GM12878 (cell line): ENCODE measurements at regions not wholly inside any gene's neighbourhood (a gene's known extent, or its start where the extent isn't known, plus 50 kb on each side); places are given as distances from the start of the nearest gene placed in this dataset.

Experiments used
- ATAC-seq: fragments of 200-7000 bp; cut with Tn5 transposase; 3 replicates; pipeline ENCODE4 v1.9.1; 2020; ENCODE audit warnings: mild to moderate bottlenecking, moderate library complexity
- BruUV-seq: library from RNA; stranded (reverse); fragments of 400-500 nt; replicated peaks from 2 replicates; lab custom pipeline; 2021; lab: Mats Ljungman, UMichigan
- CTCF ChIA-PET: fragments of 300-600 bp; sonication (Branson Sonifier 250); formaldehyde crosslinking; extraction: SDS; loops from one replicate; lab custom pipeline; 2021; ENCODE audit warnings: inconsistent platforms; lab: Yijun Ruan, JAX
- POLR2A ChIA-PET: fragments of 350-600 bp; formaldehyde crosslinking; extraction: SDS; loops from one replicate; lab custom pipeline; 2021; ENCODE audit warnings: inconsistent platforms; lab: Charles Lee
- RAD21 ChIA-PET: fragments of 300-600 bp; sonication (Branson Sonifier 250); formaldehyde crosslinking; loops from one replicate; lab custom pipeline; 2023; ENCODE audit warnings: antibody characterized with exemption; ENCODE audit not compliant: unreplicated experiment; lab: Charles Lee
- SMC1A ChIA-PET: fragments of 300-600 bp; sonication (Branson Sonifier 250); formaldehyde crosslinking; loops from one replicate; lab custom pipeline; 2023; ENCODE audit not compliant: unreplicated experiment, uncharacterized antibody; lab: Charles Lee
- DNase-seq: peaks from one replicate; pipeline ENCODE4 v3.0.0-alpha.2; 2011; ENCODE audit warnings: low read depth, low spot score
- FAIRE-seq: peaks from 3 replicates; lab custom pipeline; 2011; peaks lifted over from hg19 to GRCh38; lab: Jason Lieb, UNC
- H2AFZ ChIP-seq: 2 replicates; pipeline ENCODE4 v1.6.0; 2011; ENCODE audit warnings: low read depth, low read length, control low read depth; ENCODE audit not compliant: control insufficient read depth
- H3K27ac ChIP-seq: 2 replicates; pipeline ENCODE4 v1.5.1; 2011; ENCODE audit warnings: control low read depth; ENCODE audit not compliant: control insufficient read depth, insufficient read depth
- H3K27me3 ChIP-seq, 2 experiments: replicated peaks in 1 of 2; 2 replicates each; pipeline versions ENCODE4 v1.6.0 to v1.6.1; 2011; ENCODE audit warnings: low read length in 1 of 2; ENCODE audit not compliant: control insufficient read depth in 2 of 2, insufficient read depth in 2 of 2
- H3K36me3 ChIP-seq, 2 experiments: 2 replicates each; pipeline ENCODE4 v1.5.1; 2011; ENCODE audit warnings: low read length in 1 of 2; ENCODE audit not compliant: control insufficient read depth in 2 of 2, insufficient read depth in 2 of 2
- H3K4me1 ChIP-seq: 2 replicates; pipeline ENCODE4 v1.6.1; 2011; ENCODE audit warnings: mild to moderate bottlenecking, low read length, moderate library complexity, mixed read lengths; ENCODE audit not compliant: control insufficient read depth, insufficient read depth
- H3K4me2 ChIP-seq: 2 replicates; pipeline ENCODE4 v1.6.0; 2011; ENCODE audit warnings: control low read depth; ENCODE audit not compliant: control insufficient read depth, insufficient read depth
- H3K4me3 ChIP-seq: fragments of 200-600 bp; sonication (generic); 2 replicates; pipeline ENCODE4 v1.5.1; 2016
- H3K79me2 ChIP-seq: 2 replicates; pipeline ENCODE4 v1.6.0; 2011; ENCODE audit warnings: low read length; ENCODE audit not compliant: control insufficient read depth, insufficient read depth
- H3K9ac ChIP-seq: 2 replicates; pipeline ENCODE4 v1.8.0; 2011; ENCODE audit warnings: low read length, control low read depth, mixed read lengths; ENCODE audit not compliant: control insufficient read depth, insufficient read depth
- H3K9me3 ChIP-seq: replicated peaks from 3 replicates; pipeline ENCODE4 v1.5.1; 2011; ENCODE audit warnings: mild to moderate bottlenecking, low read length; ENCODE audit not compliant: control insufficient read depth, insufficient read depth
- H4K20me1 ChIP-seq: 2 replicates; pipeline ENCODE4 v1.6.0; 2011; ENCODE audit not compliant: control insufficient read depth, insufficient read depth
- ASH2L ChIP-seq: fragments of 300-600, 200-600 bp; sonication (generic); IDR thresholded peaks from 2 replicates; pipeline ENCODE4 v1.6.1; 2017; ENCODE audit warnings: low read depth, mild to moderate bottlenecking, borderline replicate concordance
- EED ChIP-seq: sonication (generic); IDR thresholded peaks from 2 replicates; pipeline ENCODE4 v1.6.1; 2016; ENCODE audit warnings: antibody characterized with exemption, low read depth
- IKZF1 ChIP-seq: fragments of 450-650 bp; conservative IDR thresholded peaks from 2 replicates; pipeline ENCODE4 v1.6.1; 2017; ENCODE audit warnings: antibody characterized with exemption, mild to moderate bottlenecking
- IKZF2 ChIP-seq, 2 experiments: fragments of 450-650 bp; IDR thresholded peaks; 2 replicates each; pipeline ENCODE4 v1.6.1; 2017; ENCODE audit warnings: mild to moderate bottlenecking in 2 of 2, moderate library complexity in 2 of 2
- KAT2A ChIP-seq: conservative IDR thresholded peaks from 2 replicates; pipeline ENCODE4 v1.6.1; 2011; ENCODE audit warnings: low read depth, low read length; ENCODE audit not compliant: control insufficient read depth
- MEF2B ChIP-seq: fragments of 450-650 bp; IDR thresholded peaks from 2 replicates; pipeline ENCODE4 v1.6.1; 2018; ENCODE audit warnings: mild to moderate bottlenecking, moderate library complexity; ENCODE audit not compliant: partially characterized antibody, poor library complexity, severe bottlenecking
- MTA2 ChIP-seq: fragments of 450-650 bp; IDR thresholded peaks from 2 replicates; pipeline ENCODE4 v1.6.1; 2016; ENCODE audit warnings: low read depth, mild to moderate bottlenecking, moderate library complexity
- RAD51 ChIP-seq: fragments of 450-650 bp; IDR thresholded peaks from 2 replicates; pipeline ENCODE4 v1.6.1; 2016; ENCODE audit warnings: moderate library complexity, mild to moderate bottlenecking, inconsistent platforms
- TARDBP ChIP-seq: IDR thresholded peaks from 2 replicates; pipeline ENCODE4 v1.6.1; 2016; ENCODE audit warnings: borderline replicate concordance
- TCF12 ChIP-seq: IDR thresholded peaks from 2 replicates; pipeline ENCODE4 v1.6.1; 2011; ENCODE audit warnings: low read depth, mild to moderate bottlenecking, low read length
- WRNIP1 ChIP-seq: IDR thresholded peaks from 2 replicates; pipeline ENCODE4 v1.6.1; 2011; ENCODE audit warnings: low read depth, low read length, improper control_type of control experiment, borderline replicate concordance
- WGBS: methylation state at CpG from one replicate; pipeline ENCODE4 v1.1.6; 2016; ENCODE audit warnings: low lambda C conversion rate; ENCODE audit not compliant: insufficient replicate concordance, insufficient coverage; ENCODE audit errors: missing lambda C conversion rate; 5-methylcytosine and 5-hydroxymethylcytosine counted together
- in situ Hi-C: fragments of 300-500 bp; cut with MboI; formaldehyde crosslinking; loops from 9 replicates; pipeline ENCODE4 v1.14.3; 2018; ENCODE audit warnings: mixed read lengths
- intact Hi-C: fragments of 100-400 bp; cut with micrococcal nuclease; formaldehyde crosslinking; loops from one replicate; pipeline ENCODE4 v1.14.2; 2022; ENCODE audit not compliant: unreplicated experiment
- TF ChIP-seq, protein P1 (sequence below): fragments of 450-650 bp; formaldehyde crosslinking; IDR thresholded peaks from 2 replicates; pipeline ENCODE4 v1.4.0; 2020; ENCODE audit warnings: mild to moderate bottlenecking, moderate library complexity

DNA sequence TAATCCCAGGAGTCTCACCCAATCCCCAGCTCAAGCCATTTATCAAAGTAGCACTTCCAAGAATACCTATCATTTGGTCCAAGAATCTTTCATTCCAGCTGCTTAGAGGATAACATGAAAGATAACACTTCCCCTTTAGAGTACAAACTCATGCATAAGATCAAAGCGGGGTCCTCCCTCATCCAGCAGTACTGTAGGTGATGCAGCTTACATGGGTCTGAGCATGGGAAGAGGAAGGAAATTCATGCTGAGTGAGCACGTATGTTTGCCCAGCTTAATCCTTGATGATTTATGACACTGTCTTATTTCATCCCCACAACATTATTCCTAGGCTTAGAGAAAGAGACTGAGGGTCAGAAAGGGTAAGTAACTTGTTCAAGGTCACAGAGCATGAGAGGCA, 167.1 kb upstream of the GJB5 start (continued):
- TF ChIP-seq, protein P1, sequence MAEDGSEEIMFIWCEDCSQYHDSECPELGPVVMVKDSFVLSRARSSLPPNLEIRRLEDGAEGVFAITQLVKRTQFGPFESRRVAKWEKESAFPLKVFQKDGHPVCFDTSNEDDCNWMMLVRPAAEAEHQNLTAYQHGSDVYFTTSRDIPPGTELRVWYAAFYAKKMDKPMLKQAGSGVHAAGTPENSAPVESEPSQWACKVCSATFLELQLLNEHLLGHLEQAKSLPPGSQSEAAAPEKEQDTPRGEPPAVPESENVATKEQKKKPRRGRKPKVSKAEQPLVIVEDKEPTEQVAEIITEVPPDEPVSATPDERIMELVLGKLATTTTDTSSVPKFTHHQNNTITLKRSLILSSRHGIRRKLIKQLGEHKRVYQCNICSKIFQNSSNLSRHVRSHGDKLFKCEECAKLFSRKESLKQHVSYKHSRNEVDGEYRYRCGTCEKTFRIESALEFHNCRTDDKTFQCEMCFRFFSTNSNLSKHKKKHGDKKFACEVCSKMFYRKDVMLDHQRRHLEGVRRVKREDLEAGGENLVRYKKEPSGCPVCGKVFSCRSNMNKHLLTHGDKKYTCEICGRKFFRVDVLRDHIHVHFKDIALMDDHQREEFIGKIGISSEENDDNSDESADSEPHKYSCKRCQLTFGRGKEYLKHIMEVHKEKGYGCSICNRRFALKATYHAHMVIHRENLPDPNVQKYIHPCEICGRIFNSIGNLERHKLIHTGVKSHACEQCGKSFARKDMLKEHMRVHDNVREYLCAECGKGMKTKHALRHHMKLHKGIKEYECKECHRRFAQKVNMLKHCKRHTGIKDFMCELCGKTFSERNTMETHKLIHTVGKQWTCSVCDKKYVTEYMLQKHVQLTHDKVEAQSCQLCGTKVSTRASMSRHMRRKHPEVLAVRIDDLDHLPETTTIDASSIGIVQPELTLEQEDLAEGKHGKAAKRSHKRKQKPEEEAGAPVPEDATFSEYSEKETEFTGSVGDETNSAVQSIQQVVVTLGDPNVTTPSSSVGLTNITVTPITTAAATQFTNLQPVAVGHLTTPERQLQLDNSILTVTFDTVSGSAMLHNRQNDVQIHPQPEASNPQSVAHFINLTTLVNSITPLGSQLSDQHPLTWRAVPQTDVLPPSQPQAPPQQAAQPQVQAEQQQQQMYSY (CRISPR knock-in tag): no peak
- no peak for TF ChIP-seq MTA2

DNA sequence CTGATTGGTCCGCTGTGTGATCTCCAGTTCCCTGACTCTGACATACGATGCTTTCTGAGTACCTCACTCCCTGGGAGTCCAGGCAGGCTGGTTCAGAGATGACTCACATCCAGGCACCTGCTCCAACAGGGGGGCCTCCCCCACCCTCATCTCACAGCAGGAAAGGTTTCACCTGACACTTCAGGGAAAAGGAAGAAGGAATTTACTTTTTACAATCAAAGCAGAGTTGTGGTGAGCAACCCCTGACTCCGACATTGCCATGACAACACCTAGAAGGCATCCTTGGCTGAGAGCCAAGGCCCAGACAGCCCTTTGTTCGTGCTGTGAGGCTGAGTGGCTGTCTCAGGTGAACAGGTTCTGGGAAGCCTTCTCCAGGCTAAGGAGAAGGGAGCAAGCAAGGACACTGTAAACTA, 164.6 kb upstream of the GJB5 start:
- Histone ChIP-seq H3K36me3 (no peaks in the 10 kb centered on the region), H4K20me1 (no peaks in the 10 kb centered on the region), H3K9ac (no peak overlapping the region), H3K4me1 (peaks cover 10% of the 10 kb centered on the region; the same call in 1 of the 2 replicates), H3K9me3 (no peaks in the 10 kb centered on the region), H3K27ac (no peak overlapping the region), H3K4me3 (no peak overlapping the region), H2AFZ (no peak overlapping the region), H3K27me3 (no peaks in the 10 kb centered on the region), H3K79me2 (no peaks in the 10 kb centered on the region), H3K4me2 (no peak overlapping the region)
- SMC1A ChIA-PET: interaction anchor here (1.1 to 10.6 kb wide), 3 partner anchors 60 to 131 kb away, joined by 3 to 203 read pairs (median 104); no protein-coding TSS in a partner anchor
- RAD21 ChIA-PET: interaction anchor here (2.3 to 9.8 kb wide), 2 partner anchors 60 to 130 kb away, joined by 9 to 87 read pairs; no protein-coding TSS in a partner anchor
- POLR2A ChIA-PET: no interaction called here
- BruUV-seq: no TSS peak
- DNase-seq (peak; percentile 16), FAIRE-seq (no peak), ATAC-seq (no peak)
- in situ Hi-C loops: loop anchor here (5.0 kb wide), 1 partner anchor 48 kb away; no protein-coding TSS in a partner anchor
- CTCF ChIA-PET: interaction anchor here (0.6 to 14.8 kb wide), 5 partner anchors 41 to 476 kb away, joined by 3 to 311 read pairs (median 3); no protein-coding TSS in a partner anchor
- intact Hi-C loops: loop anchor here (5.0 to 10.0 kb wide), 2 partner anchors 58 to 225 kb away; no protein-coding TSS in a partner anchor
- WGBS: 40% methylated on average over 4 of the region's 4 CpGs
- no peak for TF ChIP-seq TCF12
- no peak for TF ChIP-seq TARDBP
- TF ChIP-seq IKZF1: 0 out of 2 replicates have a peak, but pooled peaks have one; percentile 27
- no peak for TF ChIP-seq ASH2L
- no peak for TF ChIP-seq KAT2A
- no peak for TF ChIP-seq MEF2B
- peak; percentile 36; the same call in 1 of the 2 replicates for TF ChIP-seq EED
- no peak for TF ChIP-seq RAD51
- no peak for TF ChIP-seq IKZF2 (IDR thresholded peaks at IDR 0.05)
- no peak for TF ChIP-seq WRNIP1
